ENCODE measurements at regions not wholly inside any gene's neighbourhood (a gene's known extent, or its start where the extent isn't known, plus 50 kb on each side); places are given as distances from the start of the nearest gene placed in this dataset.

DNA sequence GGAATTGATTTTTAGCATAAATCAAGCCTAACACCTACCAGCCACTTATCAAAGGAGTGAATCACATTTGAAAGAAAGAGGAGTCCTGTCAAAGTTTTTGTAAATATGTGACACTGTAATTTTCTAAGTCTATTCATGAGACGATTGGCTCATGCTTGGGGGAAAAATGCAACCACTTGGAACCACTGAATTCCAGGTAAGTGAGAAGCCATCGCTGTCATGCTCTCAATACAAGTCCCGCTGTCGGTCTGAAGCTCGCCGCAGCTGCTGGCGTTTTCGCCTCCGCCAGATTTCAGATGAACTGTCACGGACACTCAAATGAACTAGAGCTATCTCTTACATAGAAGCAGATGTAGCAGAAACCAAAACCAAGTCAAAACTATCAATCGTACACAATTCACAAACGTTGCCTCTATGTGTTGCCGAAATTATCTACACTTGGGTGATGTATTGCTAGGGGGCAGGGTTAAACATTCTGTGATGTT, 279.8 kb upstream of the FZD8 start:
- TF ChIP-seq, protein P1, sequence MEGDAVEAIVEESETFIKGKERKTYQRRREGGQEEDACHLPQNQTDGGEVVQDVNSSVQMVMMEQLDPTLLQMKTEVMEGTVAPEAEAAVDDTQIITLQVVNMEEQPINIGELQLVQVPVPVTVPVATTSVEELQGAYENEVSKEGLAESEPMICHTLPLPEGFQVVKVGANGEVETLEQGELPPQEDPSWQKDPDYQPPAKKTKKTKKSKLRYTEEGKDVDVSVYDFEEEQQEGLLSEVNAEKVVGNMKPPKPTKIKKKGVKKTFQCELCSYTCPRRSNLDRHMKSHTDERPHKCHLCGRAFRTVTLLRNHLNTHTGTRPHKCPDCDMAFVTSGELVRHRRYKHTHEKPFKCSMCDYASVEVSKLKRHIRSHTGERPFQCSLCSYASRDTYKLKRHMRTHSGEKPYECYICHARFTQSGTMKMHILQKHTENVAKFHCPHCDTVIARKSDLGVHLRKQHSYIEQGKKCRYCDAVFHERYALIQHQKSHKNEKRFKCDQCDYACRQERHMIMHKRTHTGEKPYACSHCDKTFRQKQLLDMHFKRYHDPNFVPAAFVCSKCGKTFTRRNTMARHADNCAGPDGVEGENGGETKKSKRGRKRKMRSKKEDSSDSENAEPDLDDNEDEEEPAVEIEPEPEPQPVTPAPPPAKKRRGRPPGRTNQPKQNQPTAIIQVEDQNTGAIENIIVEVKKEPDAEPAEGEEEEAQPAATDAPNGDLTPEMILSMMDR (IDR thresholded peaks at IDR 0.05), result no peak
- TF ChIP-seq EZH2 (IDR thresholded peaks at IDR 0.05; ENCODE audit: borderline replicate concordance, insufficient read depth, low read depth, low read length, poor library complexity, severe bottlenecking), result no peak

Data from B cell (primary cell).